Epidermal melanocyte (primary cell): ENCODE measurements at regions not wholly inside any gene's neighbourhood (a gene's known extent, or its start where the extent isn't known, plus 50 kb on each side); places are given as distances from the start of the nearest gene placed in this dataset.
"Not testable (repeated sequence)": the region's sequence is repeated elsewhere in the genome, so short reads cannot be mapped to it uniquely, and the experiment has no call there.

ENCODE experiments used
- DNase-seq: peaks from one replicate; pipeline ENCODE4 v3.0.0; 2011; ENCODE audit warnings: low spot score; ENCODE audit not compliant: insufficient read length

GRCh38 chr2:47690706-47691325, 92.1 kb upstream of the MSH6 start:
- not testable (repeated sequence) for DNase-seq

- DNase-seq = no peak
These were observed 92.8 kb upstream of the MSH6 start for GRCh38 chr2:47690132-47690531.

GRCh38 chr2:47689118-47689517, 93.8 kb upstream of the MSH6 start:
- not testable (repeated sequence) for DNase-seq

GRCh38 chr2:47688561-47688960, 94.4 kb upstream of the MSH6 start:
- no peak for DNase-seq

DNA sequence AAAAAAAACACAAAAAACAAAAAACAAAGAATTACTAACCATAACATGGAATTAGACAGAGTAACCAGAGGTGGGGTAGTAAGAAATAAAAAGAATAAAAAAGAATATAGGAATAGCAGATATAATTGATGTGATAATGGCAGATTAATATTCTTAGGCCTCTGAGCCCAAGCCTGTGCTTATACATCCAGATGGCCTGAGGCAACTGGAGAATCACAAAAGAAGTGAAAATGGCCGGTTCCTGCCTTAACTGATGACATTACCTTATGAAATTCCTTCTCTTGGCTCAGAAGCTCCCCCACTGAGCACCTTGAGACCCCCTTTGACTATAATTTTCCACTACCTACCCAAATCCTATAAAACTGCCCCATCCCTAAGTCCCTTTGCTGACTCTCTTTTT, 95.1 kb upstream of the MSH6 start:
- DNase-seq = no peak

DNA sequence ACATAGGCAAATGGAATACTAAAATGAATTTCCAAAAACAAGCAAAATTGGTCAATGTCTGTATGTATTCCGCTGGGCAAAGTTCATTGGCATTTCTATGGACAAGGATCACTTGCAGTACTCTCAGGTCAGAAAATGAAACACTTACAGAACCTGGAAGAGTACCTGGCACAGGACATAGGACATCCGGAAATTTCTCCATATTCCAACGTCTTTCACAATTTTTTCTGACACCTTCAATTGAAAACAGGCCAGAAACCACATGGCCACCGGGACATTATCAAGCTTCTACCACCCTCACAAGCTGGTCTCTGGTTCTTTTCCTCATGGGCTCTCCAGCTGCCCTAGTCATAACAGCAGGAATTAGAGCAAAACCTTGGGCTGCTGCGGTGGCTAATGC, 96.9 kb upstream of the MSH6 start:
- no peak for DNase-seq

DNA sequence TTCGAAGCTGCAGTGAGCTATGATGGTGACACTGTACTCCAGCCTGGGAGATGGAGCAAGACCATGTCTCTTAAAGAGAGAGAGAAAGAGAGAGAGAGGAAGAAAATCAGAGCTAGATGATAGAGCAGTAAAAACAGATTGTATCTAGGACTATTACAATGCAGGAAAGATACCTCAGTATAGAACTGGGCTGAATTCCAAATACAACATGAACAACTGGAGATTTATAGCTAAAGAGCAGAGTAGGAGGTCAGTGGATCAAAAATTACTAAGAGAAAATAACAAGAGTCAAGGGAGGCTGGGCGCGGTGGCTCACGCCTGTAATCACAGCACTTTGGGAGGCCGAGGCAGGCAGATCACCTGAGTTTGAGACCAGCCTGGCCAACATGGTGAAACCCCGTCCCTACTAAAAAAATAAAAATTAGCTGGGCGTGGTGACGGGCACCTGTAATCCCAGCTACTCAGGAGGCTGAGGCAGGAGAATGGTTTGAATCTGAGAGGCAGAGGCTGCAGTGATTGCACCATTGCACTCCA, 100.7 kb upstream of the MSH6 start:
- DNase-seq = no peak

DNA sequence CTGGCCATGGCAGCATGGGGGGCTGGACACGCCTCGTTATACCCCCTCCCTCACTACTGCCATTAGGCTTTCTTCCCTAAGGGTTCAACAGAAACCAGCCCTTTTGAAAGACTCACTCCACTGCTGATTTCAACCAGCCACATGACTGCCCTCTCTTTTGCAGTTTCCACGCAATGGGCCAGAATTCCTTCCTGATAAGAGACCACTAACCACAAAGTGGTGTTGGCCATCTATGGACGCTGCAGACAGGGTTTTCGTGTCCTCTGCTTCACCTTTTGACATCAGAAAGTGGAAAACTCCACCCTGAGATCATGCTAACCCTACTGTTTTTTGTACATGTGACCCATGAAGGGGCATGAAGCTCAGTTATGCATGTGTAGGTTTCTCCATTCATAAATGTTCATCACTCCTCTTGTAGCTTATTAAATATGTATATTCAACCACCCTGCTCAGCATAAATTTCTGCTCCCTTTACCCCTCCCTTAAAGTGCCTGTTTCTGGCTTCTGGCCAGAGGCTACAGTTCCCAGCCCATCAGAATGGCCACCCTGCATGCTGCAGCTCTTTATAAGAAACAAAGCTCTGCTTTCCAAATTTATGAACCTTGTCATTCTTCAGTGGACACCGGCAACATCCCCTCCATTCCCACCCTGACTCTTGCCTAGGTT, 105.6 kb upstream of the KCNK12 start:
- DNase-seq = no peak

- DNase-seq = no peak
These were observed 104.5 kb upstream of the KCNK12 start for GRCh38 chr2:47675196-47675825.

- DNase-seq = no peak
These were observed 95.5 kb upstream of the KCNK12 start for GRCh38 chr2:47666332-47666731.

DNA sequence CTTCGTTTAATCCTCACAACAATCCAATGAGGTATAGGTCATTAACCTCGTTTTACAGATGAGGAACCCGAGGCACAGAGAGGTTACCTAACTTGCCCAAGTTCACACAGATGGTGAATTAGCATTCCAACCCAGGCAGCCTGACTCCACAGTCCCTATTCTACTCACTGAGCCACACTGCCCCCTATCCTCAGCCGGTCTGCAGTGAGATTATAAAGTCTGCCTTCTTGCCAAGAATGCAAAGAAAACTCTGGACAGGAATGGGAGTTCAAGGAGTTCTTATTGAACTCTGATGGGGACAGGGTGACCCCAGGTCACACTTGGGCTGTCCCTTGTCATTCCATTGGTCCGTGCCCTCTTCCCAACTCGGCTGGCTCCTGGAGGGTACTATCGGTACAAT, 94.0 kb upstream of the KCNK12 start:
- no peak for DNase-seq

DNA sequence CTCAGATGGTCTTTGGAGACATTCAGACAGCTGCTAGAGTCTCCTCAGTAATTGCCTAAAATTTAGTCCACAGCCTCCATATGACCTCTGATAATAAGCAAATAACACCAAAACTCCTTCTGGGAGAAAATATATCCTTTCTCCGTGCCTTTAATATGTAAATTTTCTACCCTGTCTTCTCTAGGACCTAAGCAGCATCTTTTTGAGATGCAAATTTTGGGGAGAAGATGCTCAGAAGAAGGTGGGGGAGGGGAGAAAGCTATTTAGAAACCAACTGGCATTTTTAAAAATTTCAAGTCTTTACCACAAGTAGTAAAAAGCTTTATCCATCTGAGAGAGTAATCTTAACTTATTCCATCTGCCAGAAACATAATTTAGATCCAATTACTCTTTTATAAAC, 91.8 kb upstream of the KCNK12 start:
- DNase-seq = no peak

DNA sequence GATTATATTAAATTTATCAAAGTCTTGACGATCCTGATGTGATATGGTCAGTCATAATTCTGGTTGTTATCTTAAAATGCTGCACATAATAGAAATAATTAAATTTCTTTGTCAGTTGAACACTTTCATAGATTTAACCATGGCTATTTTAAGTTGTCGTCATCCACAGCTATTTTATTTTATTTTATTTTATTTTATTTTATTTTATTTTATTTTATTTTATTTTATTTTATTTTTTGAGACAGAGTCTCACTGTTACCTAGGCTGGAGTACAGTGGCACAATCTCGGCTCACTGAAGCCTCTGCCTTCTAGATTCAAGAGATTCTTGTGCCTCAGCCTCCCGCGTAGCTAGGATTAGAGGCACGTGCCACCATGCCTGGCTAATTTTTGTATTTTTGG, 90.5 kb upstream of the KCNK12 start:
- no peak for DNase-seq

GRCh38 chr2:47660168-47660567, 89.4 kb upstream of the KCNK12 start:
- DNase-seq = no peak

DNA sequence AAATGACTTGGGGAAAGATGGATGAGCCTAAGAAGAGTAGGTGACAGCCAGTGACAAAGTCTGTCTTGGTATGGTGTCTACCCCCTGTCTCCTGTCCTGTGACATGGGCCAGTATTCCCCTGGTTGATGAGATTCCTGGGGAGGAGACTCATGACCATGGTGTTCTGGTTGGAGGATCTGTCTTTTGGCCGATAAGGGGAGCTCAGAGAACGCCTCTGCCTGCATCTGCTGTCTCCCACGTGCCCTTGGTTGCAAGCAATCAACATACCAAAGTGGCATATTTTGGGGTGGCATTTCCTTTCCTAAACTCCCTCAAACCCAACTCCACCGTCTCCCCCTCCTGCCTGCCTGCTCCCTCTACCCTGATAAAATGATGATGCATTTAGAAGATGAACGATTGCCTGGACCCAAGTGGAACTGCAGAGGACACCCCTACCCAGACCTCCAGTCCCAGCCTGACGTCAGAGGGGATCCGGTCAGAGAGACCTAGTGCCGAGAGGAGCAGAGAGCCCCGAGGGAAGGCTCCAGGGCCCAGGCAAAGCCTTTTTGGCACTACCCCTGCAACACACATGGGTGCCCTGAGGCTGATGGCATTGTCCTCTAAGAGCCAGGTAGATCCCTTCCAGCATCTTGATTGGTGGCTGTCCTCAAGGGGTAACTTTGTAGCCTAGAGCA, 88.0 kb upstream of the KCNK12 start:
- DNase-seq = no peak

DNA sequence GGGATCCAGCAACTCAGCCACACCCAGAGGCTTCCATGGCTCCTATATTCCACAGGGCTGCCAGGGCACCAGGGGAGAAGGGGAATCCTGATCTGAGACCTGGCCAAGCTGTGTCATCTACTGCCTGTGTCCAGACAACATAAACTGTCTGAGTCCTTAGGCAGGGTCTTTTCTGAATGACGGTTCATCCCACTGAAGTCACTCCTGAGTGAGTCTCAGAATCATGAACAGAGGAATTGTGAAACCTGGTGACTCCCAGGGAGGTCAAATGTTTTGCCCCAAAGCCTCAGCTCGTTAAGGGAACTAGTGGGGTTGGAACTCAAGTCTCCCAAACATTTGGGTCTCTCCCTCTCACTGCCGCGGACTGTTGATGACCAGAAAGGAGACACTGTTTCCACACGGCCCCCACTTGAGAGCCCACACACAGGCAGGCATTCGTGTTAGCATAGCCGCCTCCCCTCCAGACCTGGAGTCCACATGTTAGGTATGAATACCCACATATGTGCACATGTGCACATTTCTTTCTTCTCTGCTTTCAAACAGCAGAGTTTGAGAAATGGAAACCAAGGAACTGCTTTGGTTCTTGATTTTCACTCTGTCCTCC, 87.2 kb upstream of the KCNK12 start:
- no peak for DNase-seq

DNA sequence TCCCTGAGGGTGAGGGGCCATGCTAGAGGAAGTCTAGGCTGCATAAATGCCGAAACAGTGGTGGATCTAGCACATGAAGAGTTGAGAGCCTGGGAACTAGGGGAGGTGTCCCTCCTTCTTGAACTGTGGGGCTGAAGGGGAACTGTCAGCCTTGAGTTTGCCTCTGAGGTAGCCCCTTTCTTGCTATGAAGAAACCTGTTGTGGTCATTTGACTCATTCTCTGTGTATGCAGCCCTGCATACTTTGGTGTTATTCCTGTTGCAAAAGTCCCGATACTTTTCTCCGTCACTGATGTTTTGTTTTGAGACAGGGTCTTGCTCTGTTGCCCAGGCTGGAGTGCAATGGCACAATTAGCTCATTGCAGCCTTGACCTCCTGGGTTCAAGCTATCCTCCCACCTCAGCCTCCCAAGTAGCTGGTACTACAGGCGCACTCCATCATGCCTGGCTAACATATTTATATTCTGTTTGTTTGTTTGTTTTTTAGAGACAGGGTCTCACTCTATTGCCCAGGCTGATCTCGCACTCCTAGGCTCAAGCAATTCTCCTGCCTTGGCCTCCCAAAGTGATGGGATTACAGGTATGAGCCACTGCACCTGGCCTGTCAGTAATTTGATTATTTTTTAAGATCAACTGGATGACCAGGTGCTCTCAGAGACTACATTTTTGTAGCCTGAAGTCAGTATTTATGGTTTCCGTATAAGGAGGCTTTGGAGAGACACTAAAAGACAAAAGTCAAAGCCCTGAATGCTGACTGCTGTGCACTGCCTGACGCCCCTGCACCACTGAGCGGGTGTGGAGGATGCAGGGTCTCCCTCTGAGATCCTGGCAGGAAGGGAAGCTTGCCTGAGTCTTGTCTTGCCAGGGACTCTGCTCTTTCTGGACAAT, 86.2 kb upstream of the KCNK12 start:
- DNase-seq = no peak

GRCh38 chr2:47655563-47655880, 84.7 kb upstream of the KCNK12 start:
- no peak for DNase-seq

- DNase-seq = no peak
These were observed 84.2 kb upstream of the KCNK12 start for GRCh38 chr2:47654790-47655562.
